A673 (cell line): ENCODE measurements at regions not wholly inside any gene's neighbourhood (a gene's known extent, or its start where the extent isn't known, plus 50 kb on each side); places are given as distances from the start of the nearest gene placed in this dataset.

Experiments
- CTCF ChIP-seq: fragments of 300-800, 200-600 bp; sonication (generic); conservative IDR thresholded peaks from 2 replicates; pipeline ENCODE4 v1.5.1; 2017; ENCODE audit warnings: low read depth, mild to moderate bottlenecking, antibody characterized with exemption, low read length, moderate library complexity, mixed read lengths
- EZH2 ChIP-seq: fragments of 200-600 bp; sonication (generic); IDR thresholded peaks from 2 replicates; pipeline ENCODE4 v1.6.1; 2017; ENCODE audit warnings: borderline replicate concordance, low read depth, mild to moderate bottlenecking, mixed read lengths, antibody characterized with exemption, low read length; ENCODE audit not compliant: poor library complexity, severe bottlenecking

- TF ChIP-seq EZH2 = no peak
- no peak for TF ChIP-seq CTCF
Observed at GRCh38 chr2:155703048-155703447, 629.5 kb downstream of the NR4A2 start.
